GM23338 (cell line): ENCODE measurements at regions not wholly inside any gene's neighbourhood (a gene's known extent, or its start where the extent isn't known, plus 50 kb on each side); places are given as distances from the start of the nearest gene placed in this dataset.

Source experiments
- CREB1 ChIP-seq: fragments of 250-450 bp; sonication (Bioruptor Pico); IDR thresholded peaks from 2 replicates; pipeline ENCODE4 v1.5.0; 2020; ENCODE audit warnings: low read depth, mild to moderate bottlenecking, moderate library complexity
- CTCF ChIP-seq, 2 experiments: fragments of 200-600 bp in 1 of 2; sonication (generic) in 1 of 2; conservative IDR thresholded peaks; 2 replicates each; pipeline versions ENCODE4 v1.5.1 to v1.6.1; 2016 to 2017; ENCODE audit warnings: antibody characterized with exemption in 2 of 2, low read depth in 2 of 2, mild to moderate bottlenecking in 2 of 2, moderate library complexity in 1 of 2
- EZH2 ChIP-seq: fragments of 200-600 bp; sonication (generic); IDR thresholded peaks from one replicate; pipeline ENCODE4 v1.8.0; 2017; ENCODE audit warnings: antibody characterized with exemption, mild to moderate bottlenecking, low read depth; ENCODE audit not compliant: unreplicated experiment
- EZH2phosphoT487 ChIP-seq: fragments of 200-600 bp; sonication (generic); IDR thresholded peaks from one replicate; pipeline ENCODE4 v1.8.1; 2018; ENCODE audit warnings: antibody characterized with exemption; ENCODE audit not compliant: unreplicated experiment
- JUNB ChIP-seq: IDR thresholded peaks from one replicate; pipeline ENCODE4 v1.6.1; 2016; ENCODE audit warnings: antibody characterized with exemption; ENCODE audit not compliant: unreplicated experiment
- POLR2AphosphoS5 ChIP-seq: IDR thresholded peaks from 2 replicates; pipeline ENCODE4 v1.6.1; 2016; ENCODE audit warnings: antibody characterized with exemption, low read depth
- ZNF114 ChIP-seq: fragments of 250-450 bp; sonication (Bioruptor Pico); IDR thresholded peaks from 2 replicates; pipeline ENCODE4 v1.5.0; 2020; ENCODE audit warnings: mild to moderate bottlenecking, moderate library complexity
- TF ChIP-seq, protein P1 (sequence below): IDR thresholded peaks from one replicate; pipeline ENCODE4 v1.6.1; 2018; ENCODE audit warnings: antibody characterized with exemption; ENCODE audit not compliant: unreplicated experiment
- TF ChIP-seq, protein P2 (sequence below): fragments of 250-450 bp; sonication (Bioruptor Pico); IDR thresholded peaks from 2 replicates; pipeline ENCODE4 v1.5.0; 2020; ENCODE audit warnings: mild to moderate bottlenecking, moderate library complexity
- TF ChIP-seq, protein P3 (sequence below): IDR thresholded peaks from 2 replicates; pipeline ENCODE4 v1.6.1; 2016; ENCODE audit warnings: antibody characterized with exemption

GRCh38 chr2:66633631-66634030 is 198.7 kb downstream of the MEIS1 start:
- no peak for TF ChIP-seq POLR2AphosphoS5
- TF ChIP-seq CTCF (conservative IDR thresholded peaks at IDR 0.05; ENCODE audit: low read depth in 2 of 2) = no peak
- TF ChIP-seq, protein P1, sequence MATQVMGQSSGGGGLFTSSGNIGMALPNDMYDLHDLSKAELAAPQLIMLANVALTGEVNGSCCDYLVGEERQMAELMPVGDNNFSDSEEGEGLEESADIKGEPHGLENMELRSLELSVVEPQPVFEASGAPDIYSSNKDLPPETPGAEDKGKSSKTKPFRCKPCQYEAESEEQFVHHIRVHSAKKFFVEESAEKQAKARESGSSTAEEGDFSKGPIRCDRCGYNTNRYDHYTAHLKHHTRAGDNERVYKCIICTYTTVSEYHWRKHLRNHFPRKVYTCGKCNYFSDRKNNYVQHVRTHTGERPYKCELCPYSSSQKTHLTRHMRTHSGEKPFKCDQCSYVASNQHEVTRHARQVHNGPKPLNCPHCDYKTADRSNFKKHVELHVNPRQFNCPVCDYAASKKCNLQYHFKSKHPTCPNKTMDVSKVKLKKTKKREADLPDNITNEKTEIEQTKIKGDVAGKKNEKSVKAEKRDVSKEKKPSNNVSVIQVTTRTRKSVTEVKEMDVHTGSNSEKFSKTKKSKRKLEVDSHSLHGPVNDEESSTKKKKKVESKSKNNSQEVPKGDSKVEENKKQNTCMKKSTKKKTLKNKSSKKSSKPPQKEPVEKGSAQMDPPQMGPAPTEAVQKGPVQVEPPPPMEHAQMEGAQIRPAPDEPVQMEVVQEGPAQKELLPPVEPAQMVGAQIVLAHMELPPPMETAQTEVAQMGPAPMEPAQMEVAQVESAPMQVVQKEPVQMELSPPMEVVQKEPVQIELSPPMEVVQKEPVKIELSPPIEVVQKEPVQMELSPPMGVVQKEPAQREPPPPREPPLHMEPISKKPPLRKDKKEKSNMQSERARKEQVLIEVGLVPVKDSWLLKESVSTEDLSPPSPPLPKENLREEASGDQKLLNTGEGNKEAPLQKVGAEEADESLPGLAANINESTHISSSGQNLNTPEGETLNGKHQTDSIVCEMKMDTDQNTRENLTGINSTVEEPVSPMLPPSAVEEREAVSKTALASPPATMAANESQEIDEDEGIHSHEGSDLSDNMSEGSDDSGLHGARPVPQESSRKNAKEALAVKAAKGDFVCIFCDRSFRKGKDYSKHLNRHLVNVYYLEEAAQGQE = no peak
- no peak for TF ChIP-seq EZH2
- TF ChIP-seq, protein P2, sequence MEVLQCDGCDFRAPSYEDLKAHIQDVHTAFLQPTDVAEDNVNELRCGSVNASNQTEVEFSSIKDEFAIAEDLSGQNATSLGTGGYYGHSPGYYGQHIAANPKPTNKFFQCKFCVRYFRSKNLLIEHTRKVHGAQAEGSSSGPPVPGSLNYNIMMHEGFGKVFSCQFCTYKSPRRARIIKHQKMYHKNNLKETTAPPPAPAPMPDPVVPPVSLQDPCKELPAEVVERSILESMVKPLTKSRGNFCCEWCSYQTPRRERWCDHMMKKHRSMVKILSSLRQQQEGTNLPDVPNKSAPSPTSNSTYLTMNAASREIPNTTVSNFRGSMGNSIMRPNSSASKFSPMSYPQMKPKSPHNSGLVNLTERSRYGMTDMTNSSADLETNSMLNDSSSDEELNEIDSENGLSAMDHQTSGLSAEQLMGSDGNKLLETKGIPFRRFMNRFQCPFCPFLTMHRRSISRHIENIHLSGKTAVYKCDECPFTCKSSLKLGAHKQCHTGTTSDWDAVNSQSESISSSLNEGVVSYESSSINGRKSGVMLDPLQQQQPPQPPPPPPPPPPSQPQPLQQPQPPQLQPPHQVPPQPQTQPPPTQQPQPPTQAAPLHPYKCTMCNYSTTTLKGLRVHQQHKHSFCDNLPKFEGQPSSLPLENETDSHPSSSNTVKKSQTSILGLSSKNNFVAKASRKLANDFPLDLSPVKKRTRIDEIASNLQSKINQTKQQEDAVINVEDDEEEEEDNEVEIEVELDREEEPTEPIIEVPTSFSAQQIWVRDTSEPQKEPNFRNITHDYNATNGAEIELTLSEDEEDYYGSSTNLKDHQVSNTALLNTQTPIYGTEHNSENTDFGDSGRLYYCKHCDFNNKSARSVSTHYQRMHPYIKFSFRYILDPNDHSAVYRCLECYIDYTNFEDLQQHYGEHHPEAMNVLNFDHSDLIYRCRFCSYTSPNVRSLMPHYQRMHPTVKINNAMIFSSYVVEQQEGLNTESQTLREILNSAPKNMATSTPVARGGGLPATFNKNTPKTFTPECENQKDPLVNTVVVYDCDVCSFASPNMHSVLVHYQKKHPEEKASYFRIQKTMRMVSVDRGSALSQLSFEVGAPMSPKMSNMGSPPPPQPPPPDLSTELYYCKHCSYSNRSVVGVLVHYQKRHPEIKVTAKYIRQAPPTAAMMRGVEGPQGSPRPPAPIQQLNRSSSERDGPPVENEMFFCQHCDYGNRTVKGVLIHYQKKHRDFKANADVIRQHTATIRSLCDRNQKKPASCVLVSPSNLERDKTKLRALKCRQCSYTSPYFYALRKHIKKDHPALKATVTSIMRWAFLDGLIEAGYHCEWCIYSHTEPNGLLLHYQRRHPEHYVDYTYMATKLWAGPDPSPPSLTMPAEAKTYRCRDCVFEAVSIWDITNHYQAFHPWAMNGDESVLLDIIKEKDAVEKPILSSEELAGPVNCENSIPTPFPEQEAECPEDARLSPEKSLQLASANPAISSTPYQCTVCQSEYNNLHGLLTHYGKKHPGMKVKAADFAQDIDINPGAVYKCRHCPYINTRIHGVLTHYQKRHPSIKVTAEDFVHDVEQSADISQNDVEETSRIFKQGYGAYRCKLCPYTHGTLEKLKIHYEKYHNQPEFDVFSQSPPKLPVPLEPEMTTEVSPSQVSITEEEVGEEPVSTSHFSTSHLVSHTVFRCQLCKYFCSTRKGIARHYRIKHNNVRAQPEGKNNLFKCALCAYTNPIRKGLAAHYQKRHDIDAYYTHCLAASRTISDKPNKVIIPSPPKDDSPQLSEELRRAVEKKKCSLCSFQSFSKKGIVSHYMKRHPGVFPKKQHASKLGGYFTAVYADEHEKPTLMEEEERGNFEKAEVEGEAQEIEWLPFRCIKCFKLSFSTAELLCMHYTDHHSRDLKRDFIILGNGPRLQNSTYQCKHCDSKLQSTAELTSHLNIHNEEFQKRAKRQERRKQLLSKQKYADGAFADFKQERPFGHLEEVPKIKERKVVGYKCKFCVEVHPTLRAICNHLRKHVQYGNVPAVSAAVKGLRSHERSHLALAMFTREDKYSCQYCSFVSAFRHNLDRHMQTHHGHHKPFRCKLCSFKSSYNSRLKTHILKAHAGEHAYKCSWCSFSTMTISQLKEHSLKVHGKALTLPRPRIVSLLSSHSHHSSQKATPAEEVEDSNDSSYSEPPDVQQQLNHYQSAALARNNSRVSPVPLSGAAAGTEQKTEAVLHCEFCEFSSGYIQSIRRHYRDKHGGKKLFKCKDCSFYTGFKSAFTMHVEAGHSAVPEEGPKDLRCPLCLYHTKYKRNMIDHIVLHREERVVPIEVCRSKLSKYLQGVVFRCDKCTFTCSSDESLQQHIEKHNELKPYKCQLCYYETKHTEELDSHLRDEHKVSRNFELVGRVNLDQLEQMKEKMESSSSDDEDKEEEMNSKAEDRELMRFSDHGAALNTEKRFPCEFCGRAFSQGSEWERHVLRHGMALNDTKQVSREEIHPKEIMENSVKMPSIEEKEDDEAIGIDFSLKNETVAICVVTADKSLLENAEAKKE (CRISPR knock-in tag) = no peak
- TF ChIP-seq CREB1 = no peak
- TF ChIP-seq EZH2phosphoT487 = no peak
- no peak for TF ChIP-seq ZNF114 (CRISPR knock-in tag)
- TF ChIP-seq JUNB = no peak
- TF ChIP-seq, protein P3, sequence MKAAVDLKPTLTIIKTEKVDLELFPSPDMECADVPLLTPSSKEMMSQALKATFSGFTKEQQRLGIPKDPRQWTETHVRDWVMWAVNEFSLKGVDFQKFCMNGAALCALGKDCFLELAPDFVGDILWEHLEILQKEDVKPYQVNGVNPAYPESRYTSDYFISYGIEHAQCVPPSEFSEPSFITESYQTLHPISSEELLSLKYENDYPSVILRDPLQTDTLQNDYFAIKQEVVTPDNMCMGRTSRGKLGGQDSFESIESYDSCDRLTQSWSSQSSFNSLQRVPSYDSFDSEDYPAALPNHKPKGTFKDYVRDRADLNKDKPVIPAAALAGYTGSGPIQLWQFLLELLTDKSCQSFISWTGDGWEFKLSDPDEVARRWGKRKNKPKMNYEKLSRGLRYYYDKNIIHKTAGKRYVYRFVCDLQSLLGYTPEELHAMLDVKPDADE = no peak
